A673 (cell line): ENCODE measurements at regions not wholly inside any gene's neighbourhood (a gene's known extent, or its start where the extent isn't known, plus 50 kb on each side); places are given as distances from the start of the nearest gene placed in this dataset.

Experiments used
- BruUV-seq: library from RNA; stranded (reverse); fragments of 400-500 nt; replicated peaks from 2 replicates; lab custom pipeline; 2021; lab: Mats Ljungman, UMichigan
- CTCF ChIA-PET: fragments of 300-600 bp; sonication (Branson Sonifier 250); formaldehyde crosslinking; loops from one replicate; lab custom pipeline; 2022; ENCODE audit warnings: antibody characterized with exemption; lab: Charles Lee
- POLR2A ChIA-PET: fragments of 300-600 bp; sonication (Branson Sonifier 250); formaldehyde crosslinking; loops from one replicate; lab custom pipeline; 2022; ENCODE audit warnings: antibody characterized with exemption; ENCODE audit not compliant: low non-redundant PET; lab: Charles Lee
- DNase-seq: peaks from one replicate; pipeline ENCODE4 v3.0.0-alpha.2; 2015; ENCODE audit warnings: low spot score
- H3K27ac ChIP-seq: fragments of 200-600 bp; sonication (generic); 2 replicates; pipeline ENCODE4 v1.5.1; 2016; ENCODE audit warnings: mixed run types, low read depth, mild to moderate bottlenecking, mixed read lengths, antibody characterized with exemption, low read length; ENCODE audit not compliant: poor library complexity, severe bottlenecking
- H3K27me3 ChIP-seq: fragments of 200-600 bp; sonication (generic); replicated peaks from 2 replicates; pipeline ENCODE4 v1.6.1; 2017; ENCODE audit warnings: mixed run types, low read depth, mild to moderate bottlenecking, mixed read lengths, antibody characterized with exemption, low read length; ENCODE audit not compliant: insufficient read depth, poor library complexity
- H3K36me3 ChIP-seq: fragments of 200-600 bp; sonication (generic); 2 replicates; pipeline ENCODE4 v1.6.1; 2016; ENCODE audit warnings: mixed run types, mild to moderate bottlenecking, mixed read lengths, antibody characterized with exemption, low read length; ENCODE audit not compliant: insufficient read depth, poor library complexity, severe bottlenecking
- H3K4me1 ChIP-seq: fragments of 200-600 bp; sonication (generic); 2 replicates; pipeline ENCODE4 v1.6.1; 2017; ENCODE audit warnings: mixed run types, mild to moderate bottlenecking, mixed read lengths, antibody characterized with exemption, low read length; ENCODE audit not compliant: insufficient read depth, poor library complexity, severe bottlenecking
- H3K4me3 ChIP-seq: fragments of 200-600 bp; sonication (generic); 2 replicates; pipeline ENCODE4 v1.5.1; 2016; ENCODE audit warnings: low read depth, mixed run types, mild to moderate bottlenecking, mixed read lengths, low read length; ENCODE audit not compliant: poor library complexity, severe bottlenecking
- H3K9me3 ChIP-seq: fragments of 200-600 bp; sonication (generic); 2 replicates; pipeline ENCODE4 v1.6.1; 2016; ENCODE audit warnings: mixed run types, low read depth, mild to moderate bottlenecking, mixed read lengths, antibody characterized with exemption, low read length; ENCODE audit not compliant: poor library complexity, severe bottlenecking
- CTCF ChIP-seq: fragments of 300-800, 200-600 bp; sonication (generic); conservative IDR thresholded peaks from 2 replicates; pipeline ENCODE4 v1.5.1; 2017; ENCODE audit warnings: low read depth, mild to moderate bottlenecking, antibody characterized with exemption, low read length, moderate library complexity, mixed read lengths
- EZH2 ChIP-seq: fragments of 200-600 bp; sonication (generic); IDR thresholded peaks from 2 replicates; pipeline ENCODE4 v1.6.1; 2017; ENCODE audit warnings: borderline replicate concordance, low read depth, mild to moderate bottlenecking, mixed read lengths, antibody characterized with exemption, low read length; ENCODE audit not compliant: poor library complexity, severe bottlenecking
- intact Hi-C: fragments of 100-400 bp; cut with micrococcal nuclease; formaldehyde crosslinking; loops from one replicate; pipeline ENCODE4 v1.10.0; 2022; ENCODE audit not compliant: unreplicated experiment

- CTCF ChIA-PET = no interaction called here
- no TSS peak for BruUV-seq
- TF ChIP-seq EZH2 (no peak), CTCF (no peak)
- Histone ChIP-seq H3K36me3 (no peaks in the 10 kb centered on the region), H3K27ac (no peak overlapping the region), H3K4me1 (no peaks in the 10 kb centered on the region), H3K27me3 (no peaks in the 10 kb centered on the region), H3K9me3 (no peaks in the 10 kb centered on the region), H3K4me3 (no peak overlapping the region)
- no peak for DNase-seq
- POLR2A ChIA-PET = no interaction called here
- intact Hi-C loops = no loop called here
Observed at GRCh38 chr10:58985216-58985615, 191.2 kb upstream of the PHYHIPL start.

DNA sequence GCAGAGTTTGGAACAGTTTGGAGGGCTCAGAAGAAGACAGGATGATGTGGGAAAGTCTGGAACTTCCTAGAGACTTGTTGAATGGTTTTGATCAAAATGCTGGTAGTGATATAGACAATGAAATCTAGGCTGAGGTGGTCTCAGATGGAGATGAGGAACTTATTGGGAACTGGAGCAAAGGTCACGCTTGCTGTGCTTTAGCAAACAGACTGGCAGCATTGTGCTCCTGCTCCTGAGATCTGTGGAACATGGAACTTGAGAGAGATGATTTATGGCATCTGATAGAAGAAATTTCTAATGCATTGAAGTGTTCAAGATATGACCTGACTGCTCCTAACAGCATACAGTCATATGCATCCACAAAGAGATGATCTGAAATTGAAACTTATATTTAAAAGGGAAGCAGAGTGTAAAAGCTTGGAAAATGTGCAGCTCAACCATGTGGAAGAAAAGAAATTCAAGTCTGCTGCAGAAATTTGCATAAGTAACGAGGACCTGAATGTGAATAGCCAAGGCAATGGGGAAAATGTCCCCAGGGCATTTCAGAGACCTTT, 186.9 kb upstream of the PHYHIPL start:
- H3K4me3 ChIP-seq = no peak overlapping the region
- CTCF ChIA-PET = no interaction called here
- no peaks in the 10 kb centered on the region for H3K4me1 ChIP-seq
- TF ChIP-seq EZH2 (no peak), CTCF (no peak)
- no peak for DNase-seq
- no peaks in the 10 kb centered on the region for H3K9me3 ChIP-seq
- H3K27me3 ChIP-seq = no peaks in the 10 kb centered on the region
- no peaks in the 10 kb centered on the region for H3K36me3 ChIP-seq
- intact Hi-C loops = no loop called here
- no peak overlapping the region for H3K27ac ChIP-seq
- BruUV-seq = no TSS peak
- POLR2A ChIA-PET = no interaction called here

- no TSS peak for BruUV-seq
- Histone ChIP-seq H3K4me1 (no peaks in the 10 kb centered on the region), H3K27ac (no peak overlapping the region), H3K4me3 (no peak overlapping the region), H3K27me3 (no peaks in the 10 kb centered on the region), H3K9me3 (no peaks in the 10 kb centered on the region), H3K36me3 (no peaks in the 10 kb centered on the region)
- ChIA-PET CTCF (no interaction called here), POLR2A (interaction anchor here (0.7 kb wide), 1 partner anchor 974 kb away, joined by 6 read pairs; no protein-coding TSS in a partner anchor)
- TF ChIP-seq CTCF (no peak), EZH2 (no peak)
- intact Hi-C loops = no loop called here
- no peak for DNase-seq
Observed at GRCh38 chr10:58990693-58991092, 185.8 kb upstream of the PHYHIPL start.
